WTC11 (cell line): ENCODE measurements at regions not wholly inside any gene's neighbourhood (a gene's known extent, or its start where the extent isn't known, plus 50 kb on each side); places are given as distances from the start of the nearest gene placed in this dataset.

Experiments used
- ATAC-seq: fragments of 200-7000 bp; cut with Tn5 transposase; 2 replicates; pipeline ENCODE4 v1.10.0; 2021; ENCODE audit warnings: mild to moderate bottlenecking, moderate library complexity
- CTCF ChIA-PET: fragments of 300-600 bp; sonication (Branson Sonifier 250); formaldehyde crosslinking; loops from one replicate; lab custom pipeline; 2021; ENCODE audit warnings: antibody characterized with exemption; lab: Charles Lee
- POLR2A ChIA-PET: fragments of 350-600 bp; sonication (Branson Sonifier 250); formaldehyde crosslinking; loops from one replicate; lab custom pipeline; 2021; ENCODE audit warnings: antibody characterized with exemption; lab: Charles Lee
- DNase-seq: peaks from one replicate; pipeline ENCODE4 v3.0.0; 2021; ENCODE audit warnings: low spot score
- H3K27ac Mint-ChIP-seq: 2 replicates; pipeline ENCODE4 v1.8.0; 2021; ENCODE audit warnings: mixed read lengths
- H3K27me3 Mint-ChIP-seq: 2 replicates; pipeline ENCODE4 v1.8.0; 2021; ENCODE audit warnings: low read depth, mild to moderate bottlenecking, moderate library complexity, mixed read lengths
- H3K36me3 Mint-ChIP-seq: 2 replicates; pipeline ENCODE4 v1.8.0; 2021; ENCODE audit warnings: mixed read lengths
- H3K4me1 Mint-ChIP-seq: 2 replicates; pipeline ENCODE4 v1.8.0; 2022; ENCODE audit warnings: mixed read lengths
- H3K4me3 Mint-ChIP-seq: 2 replicates; pipeline ENCODE4 v1.8.0; 2021; ENCODE audit warnings: mild to moderate bottlenecking, moderate library complexity, mixed read lengths
- H3K9me3 Mint-ChIP-seq: 2 replicates; pipeline ENCODE4 v1.8.0; 2021; ENCODE audit warnings: mixed read lengths
- ATF1 ChIP-seq: sonication (generic); formaldehyde crosslinking; IDR thresholded peaks from 2 replicates; pipeline ENCODE4 v1.8.1; 2023; ENCODE audit warnings: mild to moderate bottlenecking, moderate library complexity, missing genetic modification reagents
- ATF2 ChIP-seq: sonication (generic); formaldehyde crosslinking; IDR thresholded peaks from 2 replicates; pipeline ENCODE4 v1.8.1; 2022; ENCODE audit warnings: low read depth, missing genetic modification reagents, borderline replicate concordance
- ATF6 ChIP-seq: sonication (generic); formaldehyde crosslinking; IDR thresholded peaks from 2 replicates; pipeline ENCODE4 v1.8.1; 2023; ENCODE audit warnings: mild to moderate bottlenecking, missing genetic modification reagents
- E2F4 ChIP-seq: sonication (generic); formaldehyde crosslinking; IDR thresholded peaks from 2 replicates; pipeline ENCODE4 v1.8.1; 2022; ENCODE audit warnings: low read depth, mild to moderate bottlenecking, moderate library complexity, missing genetic modification reagents, borderline replicate concordance
- ERG ChIP-seq: fragments of 250-450 bp; sonication (Bioruptor Pico); IDR thresholded peaks from 2 replicates; pipeline ENCODE4 v1.8.0; 2021; ENCODE audit warnings: mild to moderate bottlenecking
- FOXK1 ChIP-seq: sonication (generic); formaldehyde crosslinking; IDR thresholded peaks from 2 replicates; pipeline ENCODE4 v1.8.0; 2022; ENCODE audit warnings: mild to moderate bottlenecking, moderate library complexity, missing genetic modification reagents
- FOXP1 ChIP-seq: sonication (generic); formaldehyde crosslinking; IDR thresholded peaks from 2 replicates; pipeline ENCODE4 v1.8.0; 2022; ENCODE audit warnings: missing genetic modification reagents, mild to moderate bottlenecking, moderate library complexity, borderline replicate concordance
- GABPB1 ChIP-seq: sonication (generic); formaldehyde crosslinking; IDR thresholded peaks from 2 replicates; pipeline ENCODE4 v1.8.1; 2023; ENCODE audit warnings: mild to moderate bottlenecking, missing genetic modification reagents
- GRHL2 ChIP-seq: fragments of 250-450 bp; sonication (Bioruptor Pico); IDR thresholded peaks from 2 replicates; pipeline ENCODE4 v1.8.0; 2022; ENCODE audit warnings: mild to moderate bottlenecking, moderate library complexity; ENCODE audit not compliant: insufficient replicate concordance, severe bottlenecking
- MLX ChIP-seq: sonication (generic); formaldehyde crosslinking; IDR thresholded peaks from 2 replicates; pipeline ENCODE4 v1.8.1; 2023; ENCODE audit warnings: mild to moderate bottlenecking, missing genetic modification reagents, moderate library complexity
- MYBL2 ChIP-seq: sonication (generic); formaldehyde crosslinking; IDR thresholded peaks from 2 replicates; pipeline ENCODE4 v1.8.1; 2023; ENCODE audit warnings: mild to moderate bottlenecking, moderate library complexity, missing genetic modification reagents
- NR1H2 ChIP-seq: sonication (generic); formaldehyde crosslinking; IDR thresholded peaks from 2 replicates; pipeline ENCODE4 v1.9.0; 2021; ENCODE audit warnings: mild to moderate bottlenecking, moderate library complexity, missing genetic modification reagents
- SOX15 ChIP-seq: fragments of 250-450 bp; sonication (Bioruptor Pico); IDR thresholded peaks from 2 replicates; pipeline ENCODE4 v1.9.0; 2021; ENCODE audit warnings: mild to moderate bottlenecking
- STAT6 ChIP-seq: sonication (generic); formaldehyde crosslinking; conservative IDR thresholded peaks from 2 replicates; pipeline ENCODE4 v1.8.1; 2023; ENCODE audit warnings: mild to moderate bottlenecking, low read depth, missing genetic modification reagents, moderate library complexity
- ZNF671 ChIP-seq: fragments of 250-450 bp; sonication (Bioruptor Pico); IDR thresholded peaks from 2 replicates; pipeline ENCODE4 v1.8.0; 2021; ENCODE audit warnings: mild to moderate bottlenecking

GRCh38 chr5:133828722-133829121, 139.7 kb downstream of the C5orf15 start (continued):
- TF ChIP-seq FOXP1 (CRISPR knock-in tag) (no peak), ATF6 (CRISPR knock-in tag) (no peak), GRHL2 (CRISPR knock-in tag) (no peak), MYBL2 (CRISPR knock-in tag) (no peak), ATF1 (no peak), STAT6 (CRISPR knock-in tag) (no peak), NR1H2 (no peak)

- DNase-seq (no peak), ATAC-seq (no peak)
- Mint-ChIP-seq H3K27me3 (no peaks in the 10 kb centered on the region), H3K27ac (no peak overlapping the region), H3K4me3 (no peak overlapping the region), H3K36me3 (no peaks in the 10 kb centered on the region), H3K9me3 (peaks cover 3% of the 10 kb centered on the region), H3K4me1 (no peaks in the 10 kb centered on the region)
- ChIA-PET CTCF (no interaction called here), POLR2A (no interaction called here)
- TF ChIP-seq FOXK1 (CRISPR knock-in tag) (no peak), ATF2 (CRISPR knock-in tag) (no peak), GABPB1 (CRISPR knock-in tag) (no peak), ZNF671 (CRISPR knock-in tag) (no peak), ERG (CRISPR knock-in tag) (no peak)
Observed at GRCh38 chr5:133827830-133828229, 140.6 kb downstream of the C5orf15 start.

GRCh38 chr5:133827011-133827410, 141.4 kb downstream of the C5orf15 start:
- H3K27ac Mint-ChIP-seq: no peak overlapping the region
- no peaks in the 10 kb centered on the region for H3K4me1 Mint-ChIP-seq
- H3K9me3 Mint-ChIP-seq: peaks cover 3% of the 10 kb centered on the region
- H3K36me3 Mint-ChIP-seq: no peaks in the 10 kb centered on the region
- no peak for DNase-seq
- ChIA-PET POLR2A (no interaction called here), CTCF (no interaction called here)
- ATAC-seq: no peak
- peaks cover 3% of the 10 kb centered on the region for H3K27me3 Mint-ChIP-seq
- H3K4me3 Mint-ChIP-seq: no peak overlapping the region
- TF ChIP-seq SOX15 (no peak), FOXP1 (CRISPR knock-in tag) (no peak), E2F4 (CRISPR knock-in tag) (no peak), MLX (CRISPR knock-in tag) (no peak), GRHL2 (CRISPR knock-in tag) (no peak)
